GM18868 (cell line): ENCODE measurements at regions not wholly inside any gene's neighbourhood (a gene's known extent, or its start where the extent isn't known, plus 50 kb on each side); places are given as distances from the start of the nearest gene placed in this dataset.
"Not testable (repeated sequence)": the region's sequence is repeated elsewhere in the genome, so short reads cannot be mapped to it uniquely, and the experiment has no call there.

Source experiments
- ATAC-seq: cut with Tn5 transposase; IDR thresholded peaks from one replicate; pipeline ENCODE4 v1.9.1; 2021; ENCODE audit warnings: mild to moderate bottlenecking, moderate library complexity; ENCODE audit not compliant: unreplicated experiment

GRCh38 chr5:117588611-117589010 lies 1014.0 kb upstream of the SEMA6A start:
- ATAC-seq, result no peak

GRCh38 chr5:117587111-117587510 lies 1012.5 kb upstream of the SEMA6A start:
- ATAC-seq, result no peak

- no peak for ATAC-seq
These were observed 994.0 kb upstream of the SEMA6A start for GRCh38 chr5:117568622-117569021.

GRCh38 chr5:117568126-117568525 lies 993.5 kb upstream of the SEMA6A start:
- no peak for ATAC-seq

- no peak for ATAC-seq
These were observed 988.0 kb upstream of the SEMA6A start for GRCh38 chr5:117562647-117563046.

GRCh38 chr5:117561531-117561930 lies 986.9 kb upstream of the SEMA6A start:
- ATAC-seq, result no peak

GRCh38 chr5:117559005-117559844 lies 984.6 kb upstream of the SEMA6A start:
- no peak for ATAC-seq

GRCh38 chr5:117551236-117551635 lies 976.6 kb upstream of the SEMA6A start:
- ATAC-seq, result no peak

GRCh38 chr5:117547192-117547591 lies 972.6 kb upstream of the SEMA6A start:
- no peak for ATAC-seq

GRCh38 chr5:117539692-117540091 lies 965.1 kb upstream of the SEMA6A start:
- no peak for ATAC-seq

- no peak for ATAC-seq
These were observed 959.2 kb upstream of the SEMA6A start for GRCh38 chr5:117533792-117534191.

- not testable (repeated sequence) for ATAC-seq
These were observed 958.5 kb upstream of the SEMA6A start for GRCh38 chr5:117533051-117533670.

GRCh38 chr5:117519957-117520500 lies 945.4 kb upstream of the SEMA6A start:
- no peak for ATAC-seq

GRCh38 chr5:117504305-117504704 lies 929.7 kb upstream of the SEMA6A start:
- ATAC-seq, result no peak

GRCh38 chr5:117497601-117498000 lies 923.0 kb upstream of the SEMA6A start:
- ATAC-seq, result no peak

GRCh38 chr5:117496801-117497200 lies 922.2 kb upstream of the SEMA6A start:
- ATAC-seq, result no peak

GRCh38 chr5:117494188-117494587 lies 919.6 kb upstream of the SEMA6A start:
- ATAC-seq, result no peak

- no peak for ATAC-seq
These were observed 914.4 kb upstream of the SEMA6A start for GRCh38 chr5:117488976-117489500.

- ATAC-seq, result no peak
These were observed 912.9 kb upstream of the SEMA6A start for GRCh38 chr5:117487556-117487955.

- ATAC-seq, result no peak
These were observed 912.3 kb upstream of the SEMA6A start for GRCh38 chr5:117486879-117487391.

GRCh38 chr5:117486261-117486660 lies 911.6 kb upstream of the SEMA6A start:
- ATAC-seq, result no peak

- ATAC-seq, result no peak
These were observed 901.3 kb upstream of the SEMA6A start for GRCh38 chr5:117475919-117476318.
